ENCODE measurements at regions not wholly inside any gene's neighbourhood (a gene's known extent, or its start where the extent isn't known, plus 50 kb on each side); places are given as distances from the start of the nearest gene placed in this dataset.

- no peak for TF ChIP-seq EZH2 (IDR thresholded peaks at IDR 0.05)
- TF ChIP-seq POLR2AphosphoS5 (IDR thresholded peaks at IDR 0.05; ENCODE audit: borderline replicate concordance, low read depth, low read length) = no peak
Observed at GRCh38 chr6:164795056-164795815, 514.2 kb downstream of the C6orf118 start.
